G401 (cell line): ENCODE measurements at regions not wholly inside any gene's neighbourhood (a gene's known extent, or its start where the extent isn't known, plus 50 kb on each side); places are given as distances from the start of the nearest gene placed in this dataset.

Source experiments
- DNase-seq: peaks from one replicate; pipeline ENCODE4 v3.0.0-alpha.2; 2015; ENCODE audit warnings: low spot score
- in situ Hi-C: cut with HindIII; loops from 2 replicates; pipeline ENCODE4 v1.10.0; 2016; ENCODE audit warnings: low sequenced_read_pairs, mixed read lengths

DNA sequence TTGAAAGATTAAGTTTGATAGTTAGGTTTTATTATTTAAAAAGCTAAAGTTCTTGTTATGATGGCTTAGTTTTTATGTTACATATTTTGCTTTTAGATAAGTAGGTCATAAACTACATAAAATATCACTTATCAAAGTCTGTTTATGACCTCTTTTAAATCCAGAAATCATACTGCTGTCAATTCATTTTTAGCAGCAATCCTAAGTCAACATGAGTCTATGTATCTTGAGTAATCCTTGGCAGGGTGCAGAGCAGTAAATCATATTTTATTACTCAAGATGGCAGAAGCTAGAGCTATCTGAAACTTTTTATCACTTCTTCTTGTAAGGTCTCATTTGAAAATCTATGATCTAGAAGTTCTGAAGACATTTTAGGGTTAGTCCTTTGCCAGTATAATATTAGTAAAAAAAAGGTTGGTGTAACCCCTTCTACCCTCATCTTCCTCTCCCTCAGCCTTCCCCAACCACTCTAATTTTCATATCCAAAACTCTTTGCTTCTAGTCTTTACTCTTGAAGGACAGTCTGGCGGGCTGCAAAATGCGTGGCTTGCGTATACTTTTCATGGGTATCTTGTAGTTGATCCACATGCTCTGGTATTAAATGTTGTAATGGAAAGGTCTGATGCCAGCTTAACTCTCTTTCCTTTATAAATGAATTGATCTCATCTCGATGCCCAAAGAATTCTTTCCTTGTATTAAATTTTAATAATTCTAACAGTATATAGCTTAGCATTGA is 134.0 kb upstream of the THRB start:
- in situ Hi-C loops: no loop called here
- DNase-seq: no peak

GRCh38 chr3:24631481-24631880 is 136.8 kb upstream of the THRB start:
- in situ Hi-C loops: no loop called here
- DNase-seq: no peak

GRCh38 chr3:24639061-24639460 is 144.4 kb upstream of the THRB start:
- in situ Hi-C loops: no loop called here
- DNase-seq: no peak

GRCh38 chr3:24639481-24640329 is 145.1 kb upstream of the THRB start:
- in situ Hi-C loops: no loop called here
- DNase-seq: no peak

DNA sequence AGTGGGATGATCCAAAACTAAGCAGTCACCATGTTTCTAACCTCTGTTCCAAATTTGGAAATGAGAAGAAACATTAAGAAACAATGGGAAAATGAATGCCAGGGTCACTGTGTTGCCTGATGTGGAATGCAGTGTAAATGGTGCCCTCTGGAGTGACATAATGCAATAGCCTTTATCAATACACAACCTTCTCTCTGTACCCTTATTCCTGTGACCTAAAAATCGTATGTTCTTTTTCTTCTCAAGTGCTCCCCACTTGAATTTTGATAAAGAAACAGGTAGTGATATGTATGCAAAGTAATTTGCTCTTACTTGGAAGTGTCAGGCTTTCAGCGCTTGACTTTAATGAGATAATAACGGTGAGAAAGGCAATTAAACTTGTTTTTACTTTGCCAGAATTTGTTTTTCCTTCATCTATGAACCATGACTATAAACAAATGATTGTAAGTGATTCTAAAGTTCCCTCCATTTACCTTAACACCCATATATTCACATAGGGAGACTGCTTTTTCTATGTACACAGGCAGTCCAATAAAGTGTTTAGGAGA is 145.8 kb upstream of the THRB start:
- in situ Hi-C loops: no loop called here
- DNase-seq: no peak

DNA sequence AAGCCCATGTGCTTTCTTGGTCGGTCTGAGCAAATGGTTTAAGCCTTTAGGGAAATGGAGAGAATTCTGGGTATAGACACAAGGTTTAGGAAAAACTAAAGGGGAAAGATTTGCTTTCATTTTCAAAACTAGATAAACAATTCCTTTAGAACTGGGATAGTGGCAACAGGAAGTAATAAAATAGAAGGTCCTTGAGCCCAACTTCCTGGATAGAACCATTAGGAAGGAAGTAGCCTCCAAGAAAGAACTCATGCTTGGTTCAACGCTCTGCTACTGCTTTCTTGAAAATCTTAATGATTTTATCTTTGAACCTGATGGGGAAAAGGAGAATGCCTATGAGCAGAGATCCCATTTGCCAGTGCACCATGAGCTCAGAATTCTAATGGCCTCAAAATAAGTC is 147.0 kb upstream of the THRB start:
- no peak for DNase-seq
- in situ Hi-C loops: no loop called here

GRCh38 chr3:24645047-24645446 is 150.4 kb upstream of the THRB start:
- in situ Hi-C loops: no loop called here
- no peak for DNase-seq

DNA sequence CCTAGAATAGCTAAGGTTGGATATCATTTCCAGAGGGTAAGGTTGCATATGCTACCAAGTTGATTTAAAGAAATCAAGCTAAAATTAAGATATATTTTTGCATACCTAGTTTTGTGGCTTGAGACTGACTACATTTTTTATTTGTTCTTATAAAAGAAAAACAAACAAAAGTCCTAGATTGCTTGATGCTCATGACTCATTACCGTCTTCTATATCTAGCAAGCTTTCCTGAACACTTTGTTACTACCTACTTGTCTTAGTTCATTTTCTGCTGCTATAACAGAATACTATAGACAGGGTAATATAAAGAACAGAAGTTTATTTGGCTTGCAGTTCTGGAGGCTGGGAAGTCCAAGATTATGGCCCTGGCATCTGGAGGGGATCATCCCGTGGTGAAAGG is 152.1 kb upstream of the THRB start:
- no peak for DNase-seq
- in situ Hi-C loops: no loop called here

DNA sequence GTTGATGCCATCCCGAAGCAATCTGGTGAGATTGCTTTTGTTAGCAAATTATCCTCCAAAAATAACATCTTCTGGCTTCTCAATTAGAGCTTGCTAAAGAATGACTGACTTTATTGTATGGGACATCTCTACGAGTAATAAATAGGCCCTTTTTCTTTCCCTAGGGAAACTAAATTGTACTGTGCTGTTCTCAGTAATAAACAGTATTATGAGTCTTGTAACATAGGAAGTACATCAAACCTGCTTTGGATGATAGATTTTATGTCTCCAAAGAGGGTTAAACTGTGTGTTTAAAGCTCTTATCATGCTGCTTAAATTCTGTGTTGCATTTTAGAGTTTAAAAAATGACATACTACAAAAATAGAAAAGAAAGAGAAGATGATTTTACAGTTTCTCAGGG is 153.4 kb upstream of the THRB start:
- in situ Hi-C loops: no loop called here
- no peak for DNase-seq

DNA sequence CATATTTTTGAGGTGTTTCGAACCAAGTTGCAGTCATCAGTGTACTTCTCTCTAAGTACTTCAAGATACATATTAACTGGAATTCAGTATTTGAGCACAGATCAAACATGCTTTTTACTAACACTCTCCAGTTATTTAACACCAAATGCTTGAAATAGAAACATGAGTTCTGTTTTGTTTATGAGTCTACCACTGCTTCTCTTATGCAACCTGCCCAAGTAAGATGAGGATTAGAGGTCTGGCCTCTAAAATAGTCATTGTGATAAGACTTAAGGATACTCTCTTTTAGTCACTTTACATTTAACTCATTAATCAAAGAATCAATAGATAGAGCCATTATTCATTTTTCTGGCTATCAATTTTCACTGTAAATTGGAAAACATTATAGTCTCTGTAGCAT is 156.2 kb upstream of the THRB start:
- no peak for DNase-seq
- in situ Hi-C loops: no loop called here

- in situ Hi-C loops: no loop called here
Measured at GRCh38 chr3:24657870-24658510, 163.3 kb upstream of the THRB start.

DNA sequence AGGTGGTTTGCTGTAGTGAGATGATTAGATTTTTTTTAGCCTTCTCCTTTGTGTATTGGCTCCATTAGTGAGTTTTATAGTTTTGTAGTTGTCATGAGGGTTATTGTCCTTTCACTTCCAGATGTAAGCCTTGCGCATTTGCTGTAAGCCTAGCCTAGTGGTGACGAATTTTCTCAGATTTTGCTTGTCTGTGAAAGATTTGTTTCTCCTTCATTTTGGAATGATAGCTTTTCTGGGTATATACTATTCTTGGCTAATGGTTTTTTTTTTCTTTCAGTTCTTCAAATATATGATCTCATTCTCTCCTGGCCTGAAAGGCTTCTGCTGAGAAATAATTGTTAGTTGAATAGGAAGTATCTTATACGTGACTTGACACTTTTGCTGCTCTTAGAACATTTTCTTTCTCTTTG is 166.5 kb upstream of the THRB start:
- no peak for DNase-seq
- in situ Hi-C loops: no loop called here

More at GRCh38 chr3:24657870-24658510, 163.3 kb upstream of the THRB start:
- no peak for DNase-seq

- in situ Hi-C loops: no loop called here
- no peak for DNase-seq
Measured at GRCh38 chr3:24662449-24663345, 168.0 kb upstream of the THRB start.

DNA sequence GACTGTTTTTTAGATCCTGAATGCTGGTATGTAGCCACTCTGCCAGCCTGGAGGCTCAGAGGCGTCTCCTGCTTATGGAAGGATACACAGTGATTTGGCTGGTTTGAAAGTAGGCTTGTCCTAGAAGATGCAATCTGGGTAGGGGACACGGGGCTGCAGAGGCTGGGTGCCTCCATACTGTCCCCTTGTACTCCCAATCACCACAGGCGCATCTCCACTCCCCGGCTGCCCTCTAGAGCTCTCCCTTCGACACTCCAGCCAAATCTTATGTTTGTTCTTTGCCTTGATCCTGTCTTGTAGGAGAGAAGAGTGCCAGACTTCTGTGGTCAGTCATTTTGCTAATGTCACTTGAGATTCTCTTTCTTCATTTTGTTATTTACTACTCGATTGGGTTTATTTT is 168.8 kb upstream of the THRB start:
- in situ Hi-C loops: no loop called here

GRCh38 chr3:24668039-24668438 is 173.4 kb upstream of the THRB start:
- no peak for DNase-seq
- in situ Hi-C loops: no loop called here

More for the DNA sequence above, 168.8 kb upstream of the THRB start:
- DNase-seq: no peak

DNA sequence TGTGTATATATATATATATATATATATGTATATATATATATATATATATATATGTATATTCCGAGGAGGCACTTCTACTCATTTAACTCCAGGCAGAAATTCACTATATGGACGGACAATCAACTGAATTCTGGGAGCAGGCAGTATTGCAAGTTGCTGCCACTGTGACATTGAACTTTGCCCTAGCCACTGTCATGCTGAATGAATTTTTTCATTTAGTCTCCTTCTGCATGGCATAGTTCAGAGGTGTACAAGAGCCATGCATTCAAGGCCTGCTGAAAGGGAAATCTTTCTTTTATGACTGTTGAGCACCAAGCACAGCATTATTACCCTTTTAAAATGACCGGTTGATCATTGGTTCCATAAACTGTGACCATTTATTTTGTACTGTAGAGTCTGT is 176.2 kb upstream of the THRB start:
- DNase-seq: no peak
- in situ Hi-C loops: no loop called here

DNA sequence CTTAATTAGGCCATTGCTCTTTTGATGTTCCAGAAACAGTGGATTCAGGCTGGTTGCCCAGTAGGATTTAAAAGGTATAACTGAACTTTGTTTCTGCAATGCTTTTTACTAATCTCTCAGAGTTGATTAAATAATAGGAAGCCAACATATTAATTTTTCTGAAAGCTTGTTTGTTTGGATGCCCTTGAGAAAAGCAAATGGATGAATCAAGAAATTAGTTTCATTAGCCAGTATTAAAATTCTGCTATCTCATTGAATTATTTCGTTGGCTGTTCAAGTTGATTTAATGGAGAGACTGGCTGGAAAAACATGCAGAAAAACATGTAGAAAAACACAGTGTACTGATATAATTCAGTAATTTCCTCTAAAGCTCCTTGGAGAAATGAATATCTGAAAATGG is 178.9 kb upstream of the THRB start:
- no peak for DNase-seq
- in situ Hi-C loops: no loop called here

- DNase-seq: no peak
- in situ Hi-C loops: no loop called here
Measured at GRCh38 chr3:24674261-24674660, 179.6 kb upstream of the THRB start.

DNA sequence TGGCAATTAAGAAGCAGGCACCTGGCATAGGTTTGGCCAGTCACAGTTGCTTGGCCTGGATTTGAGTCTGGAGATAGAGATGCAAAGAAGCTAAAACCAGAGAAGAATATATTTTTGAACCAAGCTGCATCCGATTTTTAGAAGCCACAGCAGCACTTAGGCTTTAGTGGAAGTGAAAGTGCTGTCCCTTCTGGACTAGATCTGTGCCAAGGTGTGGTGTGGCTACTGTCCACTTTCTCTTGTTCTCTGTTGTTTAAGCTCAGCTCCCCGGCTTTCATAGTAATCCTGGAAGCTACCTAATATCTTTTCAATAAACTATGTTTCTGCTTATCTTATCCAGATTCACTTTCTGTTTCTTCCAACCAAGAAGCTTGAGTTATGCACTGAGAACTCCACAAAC is 183.4 kb upstream of the THRB start:
- no peak for DNase-seq
- in situ Hi-C loops: no loop called here
